ENCODE measurements at regions not wholly inside any gene's neighbourhood (a gene's known extent, or its start where the extent isn't known, plus 50 kb on each side); places are given as distances from the start of the nearest gene placed in this dataset.

DNA sequence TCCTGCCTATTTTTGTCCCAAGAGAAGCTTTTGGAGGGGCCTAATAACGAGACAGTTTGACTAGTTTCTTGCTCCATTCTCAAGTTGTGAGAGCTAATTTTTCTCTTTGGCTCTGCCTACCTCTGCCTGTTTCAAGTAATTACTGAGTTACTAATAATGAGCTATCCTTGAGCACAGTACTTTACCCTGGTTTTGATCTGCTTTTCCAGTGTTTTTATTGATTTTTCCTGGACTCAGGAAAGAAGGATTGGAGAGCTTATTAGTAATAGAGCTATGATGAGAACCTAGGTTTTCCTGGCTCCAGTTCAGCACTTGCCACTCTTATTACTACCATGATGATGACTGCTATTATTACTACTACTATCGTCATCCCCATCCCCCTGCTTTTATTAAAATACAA, 106.7 kb downstream of the HS3ST3B1 start (continued):
- TF ChIP-seq, protein P1, sequence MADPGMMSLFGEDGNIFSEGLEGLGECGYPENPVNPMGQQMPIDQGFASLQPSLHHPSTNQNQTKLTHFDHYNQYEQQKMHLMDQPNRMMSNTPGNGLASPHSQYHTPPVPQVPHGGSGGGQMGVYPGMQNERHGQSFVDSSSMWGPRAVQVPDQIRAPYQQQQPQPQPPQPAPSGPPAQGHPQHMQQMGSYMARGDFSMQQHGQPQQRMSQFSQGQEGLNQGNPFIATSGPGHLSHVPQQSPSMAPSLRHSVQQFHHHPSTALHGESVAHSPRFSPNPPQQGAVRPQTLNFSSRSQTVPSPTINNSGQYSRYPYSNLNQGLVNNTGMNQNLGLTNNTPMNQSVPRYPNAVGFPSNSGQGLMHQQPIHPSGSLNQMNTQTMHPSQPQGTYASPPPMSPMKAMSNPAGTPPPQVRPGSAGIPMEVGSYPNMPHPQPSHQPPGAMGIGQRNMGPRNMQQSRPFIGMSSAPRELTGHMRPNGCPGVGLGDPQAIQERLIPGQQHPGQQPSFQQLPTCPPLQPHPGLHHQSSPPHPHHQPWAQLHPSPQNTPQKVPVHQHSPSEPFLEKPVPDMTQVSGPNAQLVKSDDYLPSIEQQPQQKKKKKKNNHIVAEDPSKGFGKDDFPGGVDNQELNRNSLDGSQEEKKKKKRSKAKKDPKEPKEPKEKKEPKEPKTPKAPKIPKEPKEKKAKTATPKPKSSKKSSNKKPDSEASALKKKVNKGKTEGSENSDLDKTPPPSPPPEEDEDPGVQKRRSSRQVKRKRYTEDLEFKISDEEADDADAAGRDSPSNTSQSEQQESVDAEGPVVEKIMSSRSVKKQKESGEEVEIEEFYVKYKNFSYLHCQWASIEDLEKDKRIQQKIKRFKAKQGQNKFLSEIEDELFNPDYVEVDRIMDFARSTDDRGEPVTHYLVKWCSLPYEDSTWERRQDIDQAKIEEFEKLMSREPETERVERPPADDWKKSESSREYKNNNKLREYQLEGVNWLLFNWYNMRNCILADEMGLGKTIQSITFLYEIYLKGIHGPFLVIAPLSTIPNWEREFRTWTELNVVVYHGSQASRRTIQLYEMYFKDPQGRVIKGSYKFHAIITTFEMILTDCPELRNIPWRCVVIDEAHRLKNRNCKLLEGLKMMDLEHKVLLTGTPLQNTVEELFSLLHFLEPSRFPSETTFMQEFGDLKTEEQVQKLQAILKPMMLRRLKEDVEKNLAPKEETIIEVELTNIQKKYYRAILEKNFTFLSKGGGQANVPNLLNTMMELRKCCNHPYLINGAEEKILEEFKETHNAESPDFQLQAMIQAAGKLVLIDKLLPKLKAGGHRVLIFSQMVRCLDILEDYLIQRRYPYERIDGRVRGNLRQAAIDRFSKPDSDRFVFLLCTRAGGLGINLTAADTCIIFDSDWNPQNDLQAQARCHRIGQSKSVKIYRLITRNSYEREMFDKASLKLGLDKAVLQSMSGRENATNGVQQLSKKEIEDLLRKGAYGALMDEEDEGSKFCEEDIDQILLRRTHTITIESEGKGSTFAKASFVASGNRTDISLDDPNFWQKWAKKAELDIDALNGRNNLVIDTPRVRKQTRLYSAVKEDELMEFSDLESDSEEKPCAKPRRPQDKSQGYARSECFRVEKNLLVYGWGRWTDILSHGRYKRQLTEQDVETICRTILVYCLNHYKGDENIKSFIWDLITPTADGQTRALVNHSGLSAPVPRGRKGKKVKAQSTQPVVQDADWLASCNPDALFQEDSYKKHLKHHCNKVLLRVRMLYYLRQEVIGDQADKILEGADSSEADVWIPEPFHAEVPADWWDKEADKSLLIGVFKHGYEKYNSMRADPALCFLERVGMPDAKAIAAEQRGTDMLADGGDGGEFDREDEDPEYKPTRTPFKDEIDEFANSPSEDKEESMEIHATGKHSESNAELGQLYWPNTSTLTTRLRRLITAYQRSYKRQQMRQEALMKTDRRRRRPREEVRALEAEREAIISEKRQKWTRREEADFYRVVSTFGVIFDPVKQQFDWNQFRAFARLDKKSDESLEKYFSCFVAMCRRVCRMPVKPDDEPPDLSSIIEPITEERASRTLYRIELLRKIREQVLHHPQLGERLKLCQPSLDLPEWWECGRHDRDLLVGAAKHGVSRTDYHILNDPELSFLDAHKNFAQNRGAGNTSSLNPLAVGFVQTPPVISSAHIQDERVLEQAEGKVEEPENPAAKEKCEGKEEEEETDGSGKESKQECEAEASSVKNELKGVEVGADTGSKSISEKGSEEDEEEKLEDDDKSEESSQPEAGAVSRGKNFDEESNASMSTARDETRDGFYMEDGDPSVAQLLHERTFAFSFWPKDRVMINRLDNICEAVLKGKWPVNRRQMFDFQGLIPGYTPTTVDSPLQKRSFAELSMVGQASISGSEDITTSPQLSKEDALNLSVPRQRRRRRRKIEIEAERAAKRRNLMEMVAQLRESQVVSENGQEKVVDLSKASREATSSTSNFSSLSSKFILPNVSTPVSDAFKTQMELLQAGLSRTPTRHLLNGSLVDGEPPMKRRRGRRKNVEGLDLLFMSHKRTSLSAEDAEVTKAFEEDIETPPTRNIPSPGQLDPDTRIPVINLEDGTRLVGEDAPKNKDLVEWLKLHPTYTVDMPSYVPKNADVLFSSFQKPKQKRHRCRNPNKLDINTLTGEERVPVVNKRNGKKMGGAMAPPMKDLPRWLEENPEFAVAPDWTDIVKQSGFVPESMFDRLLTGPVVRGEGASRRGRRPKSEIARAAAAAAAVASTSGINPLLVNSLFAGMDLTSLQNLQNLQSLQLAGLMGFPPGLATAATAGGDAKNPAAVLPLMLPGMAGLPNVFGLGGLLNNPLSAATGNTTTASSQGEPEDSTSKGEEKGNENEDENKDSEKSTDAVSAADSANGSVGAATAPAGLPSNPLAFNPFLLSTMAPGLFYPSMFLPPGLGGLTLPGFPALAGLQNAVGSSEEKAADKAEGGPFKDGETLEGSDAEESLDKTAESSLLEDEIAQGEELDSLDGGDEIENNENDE (IDR thresholded peaks at IDR 0.05; ENCODE audit: insufficient replicate concordance, low read length), result no peak
- no peak for TF ChIP-seq KDM5A (IDR thresholded peaks at IDR 0.05; ENCODE audit: low read length)

Data from H1 (cell line).